IMR-90 (cell line): ENCODE measurements at regions not wholly inside any gene's neighbourhood (a gene's known extent, or its start where the extent isn't known, plus 50 kb on each side); places are given as distances from the start of the nearest gene placed in this dataset.

ENCODE experiments used
- BHLHE40 ChIP-seq: fragments of 150-350 bp; IDR thresholded peaks from 2 replicates; pipeline ENCODE4 v1.6.1; 2016; ENCODE audit warnings: mild to moderate bottlenecking, low read depth, low read length
- CEBPB ChIP-seq: IDR thresholded peaks from 2 replicates; pipeline ENCODE4 v1.6.1; 2012; ENCODE audit warnings: low read depth, low read length, improper control_type of control experiment
- CHD1 ChIP-seq: IDR thresholded peaks from 2 replicates; pipeline ENCODE4 v1.6.1; 2012; ENCODE audit warnings: low read depth, low read length, improper control_type of control experiment
- FOS ChIP-seq: fragments of 150-350 bp; IDR thresholded peaks from 2 replicates; pipeline ENCODE4 v1.6.1; 2016; ENCODE audit warnings: low read depth, low read length
- MAFK ChIP-seq: IDR thresholded peaks from 2 replicates; pipeline ENCODE4 v1.6.1; 2012; ENCODE audit warnings: low read depth, low read length, improper control_type of control experiment
- MAZ ChIP-seq: IDR thresholded peaks from 2 replicates; pipeline ENCODE4 v1.6.1; 2012; ENCODE audit warnings: low read depth, mild to moderate bottlenecking, low read length, improper control_type of control experiment, moderate library complexity, borderline replicate concordance
- MXI1 ChIP-seq: IDR thresholded peaks from 2 replicates; pipeline ENCODE4 v1.6.1; 2012; ENCODE audit warnings: low read depth, mild to moderate bottlenecking, low read length, moderate library complexity, borderline replicate concordance
- POLR2A ChIP-seq: IDR thresholded peaks from 2 replicates; pipeline ENCODE4 v1.6.1; 2012; ENCODE audit warnings: mild to moderate bottlenecking, low read depth, low read length
- RAD21 ChIP-seq: IDR thresholded peaks from 2 replicates; pipeline ENCODE4 v1.6.1; 2012; ENCODE audit warnings: low read length, improper control_type of control experiment
- RCOR1 ChIP-seq: IDR thresholded peaks from 2 replicates; pipeline ENCODE4 v1.6.1; 2012; ENCODE audit warnings: mild to moderate bottlenecking, low read length, improper control_type of control experiment; ENCODE audit not compliant: insufficient replicate concordance
- TF ChIP-seq, protein P1 (sequence below): conservative IDR thresholded peaks from 2 replicates; pipeline ENCODE4 v1.5.1; 2012; ENCODE audit warnings: mild to moderate bottlenecking, low read depth, low read length, improper control_type of control experiment

DNA sequence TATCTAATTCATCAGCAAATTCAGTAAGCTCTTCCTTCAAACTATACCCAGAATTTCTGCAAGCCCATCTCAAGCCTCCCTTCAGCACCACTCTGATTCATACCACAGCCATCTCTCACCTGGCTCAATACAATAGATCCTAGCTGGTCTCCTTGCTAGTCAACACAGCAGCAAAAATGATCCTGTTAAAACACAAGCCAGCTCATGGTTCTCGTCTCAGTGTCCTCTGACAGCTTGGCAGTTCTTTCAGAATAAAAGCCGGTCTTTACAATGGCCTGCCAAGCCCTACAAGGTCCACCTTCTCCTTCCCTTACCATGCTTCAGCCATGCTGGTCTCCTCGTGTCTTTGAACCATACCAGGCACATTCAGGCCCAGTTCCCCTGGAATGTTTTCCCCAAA lies 296.9 kb upstream of the RND3 start:
- TF ChIP-seq RCOR1 = no peak
- TF ChIP-seq, protein P1, sequence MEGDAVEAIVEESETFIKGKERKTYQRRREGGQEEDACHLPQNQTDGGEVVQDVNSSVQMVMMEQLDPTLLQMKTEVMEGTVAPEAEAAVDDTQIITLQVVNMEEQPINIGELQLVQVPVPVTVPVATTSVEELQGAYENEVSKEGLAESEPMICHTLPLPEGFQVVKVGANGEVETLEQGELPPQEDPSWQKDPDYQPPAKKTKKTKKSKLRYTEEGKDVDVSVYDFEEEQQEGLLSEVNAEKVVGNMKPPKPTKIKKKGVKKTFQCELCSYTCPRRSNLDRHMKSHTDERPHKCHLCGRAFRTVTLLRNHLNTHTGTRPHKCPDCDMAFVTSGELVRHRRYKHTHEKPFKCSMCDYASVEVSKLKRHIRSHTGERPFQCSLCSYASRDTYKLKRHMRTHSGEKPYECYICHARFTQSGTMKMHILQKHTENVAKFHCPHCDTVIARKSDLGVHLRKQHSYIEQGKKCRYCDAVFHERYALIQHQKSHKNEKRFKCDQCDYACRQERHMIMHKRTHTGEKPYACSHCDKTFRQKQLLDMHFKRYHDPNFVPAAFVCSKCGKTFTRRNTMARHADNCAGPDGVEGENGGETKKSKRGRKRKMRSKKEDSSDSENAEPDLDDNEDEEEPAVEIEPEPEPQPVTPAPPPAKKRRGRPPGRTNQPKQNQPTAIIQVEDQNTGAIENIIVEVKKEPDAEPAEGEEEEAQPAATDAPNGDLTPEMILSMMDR = no peak
- no peak for TF ChIP-seq MXI1
- TF ChIP-seq POLR2A = no peak
- no peak for TF ChIP-seq MAZ
- no peak for TF ChIP-seq CHD1
- no peak for TF ChIP-seq MAFK
- no peak for TF ChIP-seq FOS
- no peak for TF ChIP-seq BHLHE40
- no peak for TF ChIP-seq CEBPB
- no peak for TF ChIP-seq RAD21
